Stomach (tissue), 4 donors: ENCODE measurements at regions not wholly inside any gene's neighbourhood (a gene's known extent, or its start where the extent isn't known, plus 50 kb on each side); places are given as distances from the start of the nearest gene placed in this dataset.

Source experiments
- EP300 ChIP-seq: sonication (generic); formaldehyde crosslinking; IDR thresholded peaks from one replicate; pipeline ENCODE4 v1.6.1; 2017; ENCODE audit warnings: antibody characterized with exemption
- POLR2A ChIP-seq, 4 donors: fragments of 450-650 bp; IDR thresholded peaks; one replicate each; pipeline ENCODE4 v1.6.1; 2016; ENCODE audit warnings: antibody characterized with exemption in 4 of 4, control low read depth in 2 of 4, mild to moderate bottlenecking in 1 of 4, moderate library complexity in 1 of 4
- POLR2AphosphoS5 ChIP-seq, 3 donors: sonication (generic); formaldehyde crosslinking; IDR thresholded peaks; one replicate each; pipeline ENCODE4 v1.6.1; 2016; ENCODE audit warnings: antibody characterized with exemption in 3 of 3
- TF ChIP-seq, protein P1 (sequence below), 7 experiments: fragments of 450-650 bp in 4 of 7; fragments of 200-600 bp in 3 of 7; sonication (generic) in 3 of 7; IDR thresholded peaks; one replicate each; pipeline ENCODE4 v1.5.1; 2016 to 2019; ENCODE audit warnings: antibody characterized with exemption in 7 of 7, control low read depth in 2 of 7, mild to moderate bottlenecking in 1 of 7

DNA sequence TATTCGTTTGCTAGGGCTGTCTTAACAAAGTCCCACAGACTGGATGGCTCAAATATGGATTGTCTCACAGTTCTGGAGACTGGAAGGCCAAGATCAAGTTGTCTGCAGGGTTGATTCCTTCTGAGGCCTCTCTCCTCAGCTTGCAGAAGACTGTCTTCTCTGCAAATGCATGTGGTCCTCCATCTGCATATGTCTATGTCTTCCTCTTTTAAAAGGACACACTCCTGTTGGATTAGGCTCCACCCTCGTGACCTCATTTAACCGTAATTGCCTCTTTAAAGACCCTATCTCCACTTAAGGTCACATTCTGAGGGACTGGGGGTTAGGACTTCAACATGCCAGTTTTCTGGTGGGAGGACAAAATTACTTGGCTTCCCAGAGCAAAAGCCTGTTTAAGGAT lies 123.3 kb downstream of the SLC38A6 start:
- TF ChIP-seq POLR2A (IDR thresholded peaks at IDR 0.05) (no peak), EP300 (no peak), POLR2AphosphoS5 (IDR thresholded peaks at IDR 0.05) (no peak)
- TF ChIP-seq, protein P1, sequence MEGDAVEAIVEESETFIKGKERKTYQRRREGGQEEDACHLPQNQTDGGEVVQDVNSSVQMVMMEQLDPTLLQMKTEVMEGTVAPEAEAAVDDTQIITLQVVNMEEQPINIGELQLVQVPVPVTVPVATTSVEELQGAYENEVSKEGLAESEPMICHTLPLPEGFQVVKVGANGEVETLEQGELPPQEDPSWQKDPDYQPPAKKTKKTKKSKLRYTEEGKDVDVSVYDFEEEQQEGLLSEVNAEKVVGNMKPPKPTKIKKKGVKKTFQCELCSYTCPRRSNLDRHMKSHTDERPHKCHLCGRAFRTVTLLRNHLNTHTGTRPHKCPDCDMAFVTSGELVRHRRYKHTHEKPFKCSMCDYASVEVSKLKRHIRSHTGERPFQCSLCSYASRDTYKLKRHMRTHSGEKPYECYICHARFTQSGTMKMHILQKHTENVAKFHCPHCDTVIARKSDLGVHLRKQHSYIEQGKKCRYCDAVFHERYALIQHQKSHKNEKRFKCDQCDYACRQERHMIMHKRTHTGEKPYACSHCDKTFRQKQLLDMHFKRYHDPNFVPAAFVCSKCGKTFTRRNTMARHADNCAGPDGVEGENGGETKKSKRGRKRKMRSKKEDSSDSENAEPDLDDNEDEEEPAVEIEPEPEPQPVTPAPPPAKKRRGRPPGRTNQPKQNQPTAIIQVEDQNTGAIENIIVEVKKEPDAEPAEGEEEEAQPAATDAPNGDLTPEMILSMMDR (IDR thresholded peaks at IDR 0.05), result no peak
